GM23248 (cell line): ENCODE measurements at regions not wholly inside any gene's neighbourhood (a gene's known extent, or its start where the extent isn't known, plus 50 kb on each side); places are given as distances from the start of the nearest gene placed in this dataset.

Experiments
- DNase-seq: peaks from one replicate; pipeline ENCODE4 v3.0.0-alpha.2; 2015
- H2AFZ ChIP-seq: fragments of 200-600 bp; sonication (generic); 2 replicates; pipeline ENCODE4 v1.6.1; 2016; ENCODE audit warnings: antibody characterized with exemption
- H3F3A ChIP-seq: fragments of 200-600 bp; sonication (generic); 2 replicates; pipeline ENCODE4 v1.6.1; 2016; ENCODE audit warnings: mild to moderate bottlenecking, antibody characterized with exemption, mixed run types; ENCODE audit not compliant: insufficient read depth
- H3K27ac ChIP-seq: fragments of 200-600 bp; sonication (generic); 2 replicates; pipeline ENCODE4 v1.5.1; 2016; ENCODE audit warnings: mild to moderate bottlenecking
- H3K27me3 ChIP-seq: fragments of 200-600 bp; sonication (generic); replicated peaks from 2 replicates; pipeline ENCODE4 v1.6.1; 2016; ENCODE audit warnings: mild to moderate bottlenecking; ENCODE audit not compliant: insufficient read depth
- H3K36me3 ChIP-seq: fragments of 200-600 bp; sonication (generic); 2 replicates; pipeline ENCODE4 v1.6.1; 2016; ENCODE audit warnings: low read depth, mild to moderate bottlenecking
- H3K4me1 ChIP-seq: fragments of 200-600 bp; sonication (generic); 2 replicates; pipeline ENCODE4 v1.6.1; 2016; ENCODE audit warnings: mild to moderate bottlenecking; ENCODE audit not compliant: insufficient read depth
- H3K4me2 ChIP-seq: fragments of 200-600 bp; sonication (generic); one replicate; pipeline ENCODE4 v1.6.1; 2016; ENCODE audit warnings: mild to moderate bottlenecking; ENCODE audit not compliant: unreplicated experiment
- H3K4me3 ChIP-seq: fragments of 200-600 bp; sonication (generic); 2 replicates; pipeline ENCODE4 v1.5.1; 2016; ENCODE audit warnings: mild to moderate bottlenecking
- H3K79me2 ChIP-seq: fragments of 200-600 bp; sonication (generic); 2 replicates; pipeline ENCODE4 v1.6.1; 2016; ENCODE audit warnings: mild to moderate bottlenecking; ENCODE audit not compliant: insufficient read depth
- H3K9ac ChIP-seq: fragments of 200-600 bp; sonication (generic); 2 replicates; pipeline ENCODE4 v1.6.1; 2016; ENCODE audit warnings: mild to moderate bottlenecking
- H3K9me2 ChIP-seq: fragments of 200-600 bp; sonication (generic); 2 replicates; pipeline ENCODE4 v1.6.1; 2016; ENCODE audit warnings: mixed run types, mild to moderate bottlenecking, moderate library complexity; ENCODE audit not compliant: insufficient read depth
- H3K9me3 ChIP-seq: fragments of 200-600 bp; sonication (generic); one replicate; pipeline ENCODE4 v1.6.1; 2017; ENCODE audit warnings: low read depth
- H4K20me1 ChIP-seq: fragments of 200-600 bp; sonication (generic); 2 replicates; pipeline ENCODE4 v1.6.0; 2016; ENCODE audit not compliant: insufficient read depth
- EZH2 ChIP-seq: fragments of 200-600 bp; sonication (generic); IDR thresholded peaks from 2 replicates; pipeline ENCODE4 v1.6.1; 2018; ENCODE audit warnings: antibody characterized with exemption, mild to moderate bottlenecking; ENCODE audit not compliant: insufficient read depth, poor library complexity, severe bottlenecking
- EZH2phosphoT487 ChIP-seq: fragments of 200-600 bp; sonication (generic); IDR thresholded peaks from 2 replicates; pipeline ENCODE4 v1.6.1; 2018; ENCODE audit warnings: antibody characterized with exemption, moderate library complexity, mild to moderate bottlenecking, low read depth; ENCODE audit not compliant: insufficient read depth
- WGBS, 2 experiments: methylation state at CpG; one replicate each; pipeline ENCODE4 v1.1.6; 2015 to 2017; ENCODE audit warnings: low lambda C conversion rate in 2 of 2, low coverage in 1 of 2; ENCODE audit errors: missing lambda C conversion rate in 2 of 2; 5-methylcytosine and 5-hydroxymethylcytosine counted together
- in situ Hi-C: fragments of 300-500 bp; cut with MboI; formaldehyde crosslinking; loops from 2 replicates; pipeline ENCODE4 v1.15.0; 2020

DNA sequence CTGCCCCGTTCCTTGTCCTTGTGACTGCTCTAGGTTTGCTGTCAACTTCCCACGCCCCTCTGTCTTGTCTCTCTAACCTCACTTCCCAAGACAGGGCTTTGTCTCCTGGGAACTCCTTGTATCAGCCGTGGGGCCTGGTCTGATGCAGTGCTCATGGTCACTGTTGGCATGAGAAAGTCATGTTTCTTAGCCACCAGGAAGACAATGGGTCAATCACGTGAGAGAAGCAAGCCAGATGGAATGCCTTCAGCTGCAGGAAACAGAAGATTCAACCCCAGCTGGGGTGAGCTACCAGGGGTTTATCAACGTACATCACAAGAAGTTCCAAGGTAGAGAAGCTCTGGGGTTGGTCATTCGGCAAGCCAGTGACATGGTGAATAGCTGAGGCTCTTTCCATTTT, 116.6 kb downstream of the IRF8 start:
- no peak overlapping the region for H3K9ac ChIP-seq
- in situ Hi-C loops = loop anchor here (10.0 kb wide), 1 partner anchor 191 kb away; no protein-coding TSS in a partner anchor
- H3K36me3 ChIP-seq = no peaks in the 10 kb centered on the region
- no peak for TF ChIP-seq EZH2phosphoT487
- TF ChIP-seq EZH2 = no peak
- no peaks in the 10 kb centered on the region for H3K4me1 ChIP-seq
- H3K27me3 ChIP-seq = peaks cover 49% of the 10 kb centered on the region
- no peak overlapping the region for H3K27ac ChIP-seq
- H3K9me2 ChIP-seq = no peaks in the 10 kb centered on the region
- DNase-seq = no peak
- no peak overlapping the region for H2AFZ ChIP-seq
- no peak overlapping the region for H3K4me3 ChIP-seq
- H3K9me3 ChIP-seq = no peaks in the 10 kb centered on the region
- H3K79me2 ChIP-seq = no peaks in the 10 kb centered on the region
- no peaks in the 10 kb centered on the region for H3F3A ChIP-seq
- no peak overlapping the region for H3K4me2 ChIP-seq
- H4K20me1 ChIP-seq = no peaks in the 10 kb centered on the region
- 35 to 37% methylated on average over 6 of the region's 6 CpGs for WGBS, 2 experiments

DNA sequence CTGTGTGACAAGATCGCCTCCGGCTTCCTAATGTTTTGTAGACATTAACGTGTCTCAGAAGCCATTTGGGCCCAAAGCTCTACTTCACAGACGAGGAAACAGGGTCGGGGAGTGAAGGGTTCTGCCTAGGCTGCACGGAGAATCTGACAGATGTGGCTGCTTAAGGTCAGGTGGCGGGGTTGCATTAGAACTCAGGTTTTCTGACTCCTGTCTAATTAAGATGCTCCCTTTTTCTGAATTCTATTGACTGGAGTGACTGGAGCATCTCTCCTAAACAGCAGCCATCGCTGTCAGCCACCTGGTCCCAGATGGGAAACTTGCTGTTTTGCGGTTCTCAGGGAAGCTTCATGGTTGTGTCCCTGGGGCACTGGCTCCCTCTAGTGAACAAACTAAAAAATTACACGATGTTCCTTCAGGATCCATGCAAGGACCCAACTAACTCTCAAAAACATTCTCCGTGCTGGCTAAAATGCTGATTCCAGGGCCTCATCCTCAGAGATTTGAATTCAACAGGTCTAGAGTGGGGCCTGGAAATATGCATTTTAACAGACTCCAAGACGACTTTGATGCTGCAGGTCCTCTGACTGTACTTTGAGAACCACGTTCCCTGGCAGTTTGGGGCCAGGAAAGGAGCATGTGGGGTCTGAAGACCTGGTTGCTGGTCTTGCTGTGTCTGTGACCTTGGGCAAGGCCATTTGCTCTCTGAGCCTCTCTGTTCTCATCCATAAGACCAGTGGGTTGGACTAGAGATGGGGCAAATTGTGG, 117.4 kb downstream of the IRF8 start:
- H3K27ac ChIP-seq = no peak overlapping the region
- no peak overlapping the region for H3K4me3 ChIP-seq
- no peaks in the 10 kb centered on the region for H3K36me3 ChIP-seq
- no peaks in the 10 kb centered on the region for H3K9me3 ChIP-seq
- no peaks in the 10 kb centered on the region for H3K4me1 ChIP-seq
- H3K4me2 ChIP-seq = no peak overlapping the region
- WGBS, 2 experiments = 28% methylated on average over 13 of the region's 13 CpGs
- no peak for TF ChIP-seq EZH2
- no peak for TF ChIP-seq EZH2phosphoT487
- peak; percentile 70 for DNase-seq
- H3K9me2 ChIP-seq = no peaks in the 10 kb centered on the region
- H3K79me2 ChIP-seq = no peaks in the 10 kb centered on the region
- in situ Hi-C loops = loop anchor here (10.0 kb wide), 1 partner anchor 192 kb away; no protein-coding TSS in a partner anchor
- H3F3A ChIP-seq = no peaks in the 10 kb centered on the region
- H3K27me3 ChIP-seq = peaks cover 49% of the 10 kb centered on the region
- H3K9ac ChIP-seq = no peak overlapping the region
- H4K20me1 ChIP-seq = no peaks in the 10 kb centered on the region
- H2AFZ ChIP-seq = no peak overlapping the region

DNA sequence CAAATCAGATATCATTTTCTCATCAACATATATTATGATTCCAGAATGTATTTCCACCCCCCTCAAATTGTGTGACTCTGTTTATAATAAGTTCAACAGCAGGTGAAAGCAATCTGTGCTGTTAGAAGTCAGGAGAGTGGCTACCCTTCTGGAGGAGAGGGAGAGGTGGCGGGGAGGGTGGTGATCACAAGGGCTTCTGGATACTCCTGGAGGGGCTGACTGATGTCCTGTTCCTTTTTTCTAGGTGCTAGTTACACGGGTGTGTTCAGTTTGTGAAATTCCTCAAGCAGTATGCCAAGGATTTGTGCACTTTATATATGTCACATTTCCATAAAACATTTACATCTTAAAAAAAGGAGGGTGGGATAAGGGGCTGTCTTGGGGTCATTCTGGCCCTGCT, 119.1 kb downstream of the IRF8 start:
- Histone ChIP-seq H3K27me3 (peaks cover 41% of the 10 kb centered on the region), H3K4me1 (no peaks in the 10 kb centered on the region), H3K9ac (no peak overlapping the region), H3K27ac (no peak overlapping the region), H3K4me2 (no peak overlapping the region), H3K9me2 (no peaks in the 10 kb centered on the region), H2AFZ (no peak overlapping the region), H3K79me2 (no peaks in the 10 kb centered on the region), H3K4me3 (no peak overlapping the region), H3K9me3 (no peaks in the 10 kb centered on the region), H3F3A (no peaks in the 10 kb centered on the region), H4K20me1 (no peaks in the 10 kb centered on the region), H3K36me3 (no peaks in the 10 kb centered on the region)
- DNase-seq = no peak
- in situ Hi-C loops = loop anchor here (10.0 kb wide), 1 partner anchor 193 kb away; no protein-coding TSS in a partner anchor
- no peak for TF ChIP-seq EZH2phosphoT487
- no peak for TF ChIP-seq EZH2
- 8 to 11% methylated on average over 2 of the region's 2 CpGs for WGBS, 2 experiments

DNA sequence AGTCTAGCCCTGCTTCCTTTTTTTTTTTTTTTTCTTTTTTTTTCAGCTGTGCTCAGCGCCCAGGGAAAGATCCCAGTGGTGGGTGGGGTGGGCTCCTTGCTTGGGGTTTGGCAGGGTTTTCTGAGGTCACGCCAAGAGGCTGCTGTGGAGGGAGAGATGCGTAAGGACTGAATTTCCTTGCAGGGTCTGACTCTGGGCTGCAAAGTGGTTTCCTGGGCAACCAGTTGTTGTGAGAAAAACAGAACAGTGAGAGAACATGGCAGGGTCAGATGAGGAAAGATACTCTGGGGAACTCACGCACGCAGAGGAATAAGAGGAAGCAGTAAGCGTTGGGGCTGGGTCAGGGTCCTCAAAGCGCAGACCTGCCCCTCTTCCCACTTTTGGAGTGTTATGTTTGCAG, 119.5 kb downstream of the IRF8 start:
- H3K27ac ChIP-seq = no peak overlapping the region
- H3K4me2 ChIP-seq = no peak overlapping the region
- H3K4me3 ChIP-seq = no peak overlapping the region
- DNase-seq = peak; percentile 34
- no peak overlapping the region for H2AFZ ChIP-seq
- in situ Hi-C loops = loop anchor here (10.0 kb wide), 1 partner anchor 194 kb away; no protein-coding TSS in a partner anchor
- H3K4me1 ChIP-seq = no peaks in the 10 kb centered on the region
- no peak for TF ChIP-seq EZH2phosphoT487
- no peak for TF ChIP-seq EZH2
- no peaks in the 10 kb centered on the region for H3F3A ChIP-seq
- 0 to 5% methylated on average over 7 of the region's 7 CpGs for WGBS, 2 experiments
- H3K9me3 ChIP-seq = no peaks in the 10 kb centered on the region
- H4K20me1 ChIP-seq = no peaks in the 10 kb centered on the region
- peaks cover 41% of the 10 kb centered on the region for H3K27me3 ChIP-seq
- H3K9ac ChIP-seq = no peak overlapping the region
- H3K9me2 ChIP-seq = no peaks in the 10 kb centered on the region
- H3K79me2 ChIP-seq = no peaks in the 10 kb centered on the region
- H3K36me3 ChIP-seq = no peaks in the 10 kb centered on the region
